GM18502 (cell line): ENCODE measurements at regions not wholly inside any gene's neighbourhood (a gene's known extent, or its start where the extent isn't known, plus 50 kb on each side); places are given as distances from the start of the nearest gene placed in this dataset.
"Not testable (repeated sequence)": the region's sequence is repeated elsewhere in the genome, so short reads cannot be mapped to it uniquely, and the experiment has no call there.

ENCODE experiments used
- ATAC-seq: cut with Tn5 transposase; IDR thresholded peaks from one replicate; pipeline ENCODE4 v1.9.1; 2021; ENCODE audit warnings: mild to moderate bottlenecking; ENCODE audit not compliant: unreplicated experiment, poor library complexity

GRCh38 chr13:72657379-72657778, 70.0 kb downstream of the MZT1 start:
- ATAC-seq, result no peak

DNA sequence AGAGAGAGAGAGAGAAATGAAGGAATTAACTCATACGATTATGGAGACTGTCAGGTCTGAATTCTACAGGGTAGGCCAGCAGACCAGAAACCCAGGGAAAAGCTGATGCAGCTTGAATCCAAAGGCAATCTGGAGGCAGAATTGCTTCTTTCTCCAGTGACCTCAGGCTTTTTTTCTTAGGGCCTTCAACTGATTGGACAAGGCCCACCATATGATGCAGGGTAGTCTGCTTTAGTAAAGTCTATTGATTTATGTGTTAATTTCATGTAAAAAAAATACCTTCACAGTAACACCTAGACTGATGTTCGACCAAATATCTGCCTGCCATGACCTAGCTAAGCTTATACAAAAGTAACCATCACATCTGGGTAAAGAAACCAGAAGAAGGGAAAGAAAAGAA, 71.1 kb downstream of the MZT1 start:
- no peak for ATAC-seq

DNA sequence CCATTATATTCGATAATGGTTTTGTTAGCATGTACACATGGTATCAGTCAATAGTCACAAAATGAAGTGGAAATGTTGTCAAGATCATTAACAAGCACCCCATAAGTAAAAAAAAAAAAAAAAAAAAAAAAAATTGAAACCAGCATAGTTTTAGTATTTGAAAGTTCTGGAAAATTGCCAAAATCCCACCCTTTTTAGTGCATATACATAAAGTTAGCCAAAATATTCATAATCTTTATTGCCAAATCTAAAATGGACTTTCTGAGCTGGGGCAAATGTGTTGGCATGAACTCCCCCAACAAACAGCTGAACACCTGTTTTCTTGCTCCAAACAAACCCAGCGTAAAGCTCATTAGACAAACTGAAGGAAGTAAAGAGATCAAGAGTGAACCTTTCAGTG, 73.9 kb downstream of the MZT1 start:
- no peak for ATAC-seq

GRCh38 chr13:72652681-72653080, 74.7 kb downstream of the MZT1 start:
- ATAC-seq, result no peak

DNA sequence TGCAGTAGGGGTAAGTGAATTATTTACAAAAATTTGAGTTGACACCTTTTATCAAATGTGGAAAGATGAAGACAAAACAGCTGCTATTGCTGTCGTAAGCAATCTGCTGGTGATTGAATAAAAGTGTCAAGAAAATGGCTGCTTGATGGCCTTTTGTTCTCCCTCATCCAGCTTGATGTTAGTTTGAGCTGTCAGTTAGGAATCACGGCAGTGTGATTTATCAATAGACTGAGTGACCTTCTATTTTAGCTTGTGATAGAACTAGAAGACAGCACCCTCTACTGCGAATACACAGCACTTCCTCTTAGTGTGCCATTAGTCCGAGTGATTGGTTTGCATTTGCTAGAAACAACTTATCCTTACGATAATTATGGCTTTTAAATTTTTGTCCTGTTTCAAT, 76.3 kb downstream of the MZT1 start:
- ATAC-seq, result no peak

DNA sequence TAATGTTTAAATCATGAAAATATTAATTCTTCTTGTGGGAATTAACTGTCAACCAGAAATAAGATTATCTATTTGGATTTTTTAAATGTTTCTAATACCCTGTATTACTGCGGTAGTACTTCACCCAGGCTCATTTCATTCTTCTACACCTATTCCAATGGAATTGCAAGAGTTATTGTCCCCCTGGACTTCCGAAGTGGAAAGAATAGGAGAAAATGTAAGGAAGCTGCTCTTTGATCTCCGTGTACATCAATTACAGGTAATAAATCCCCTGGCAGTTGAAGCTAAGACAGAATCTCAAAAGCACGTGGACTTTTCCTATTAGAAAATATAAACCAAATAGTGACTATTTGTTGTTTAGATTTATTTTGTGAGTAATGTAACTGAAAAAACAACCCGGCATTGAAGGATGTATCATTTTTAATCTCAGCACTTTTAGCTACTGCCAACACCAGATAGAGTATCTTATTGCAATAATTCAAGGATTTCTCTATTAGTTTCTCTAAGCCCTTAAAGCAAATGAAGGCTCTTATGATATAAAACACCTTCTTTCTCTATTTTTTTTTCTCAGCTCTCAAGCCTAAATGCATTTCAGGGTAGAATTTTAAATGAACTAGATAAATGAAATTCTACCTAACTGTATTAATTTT, 77.3 kb downstream of the MZT1 start:
- ATAC-seq, result no peak

GRCh38 chr13:72648513-72649065, 78.8 kb downstream of the MZT1 start:
- ATAC-seq, result no peak

GRCh38 chr13:72647422-72647821, 80.0 kb downstream of the MZT1 start:
- no peak for ATAC-seq

- no peak for ATAC-seq
These were observed 81.9 kb downstream of the MZT1 start for GRCh38 chr13:72645521-72645920.

GRCh38 chr13:72643311-72643989, 84.0 kb downstream of the MZT1 start:
- ATAC-seq, result peak; percentile 73

GRCh38 chr13:72639377-72639776, 88.1 kb downstream of the MZT1 start:
- no peak for ATAC-seq

GRCh38 chr13:72638059-72638815, 89.2 kb downstream of the MZT1 start:
- ATAC-seq, result no peak

- no peak for ATAC-seq
These were observed 89.9 kb downstream of the MZT1 start for GRCh38 chr13:72637561-72637960.

DNA sequence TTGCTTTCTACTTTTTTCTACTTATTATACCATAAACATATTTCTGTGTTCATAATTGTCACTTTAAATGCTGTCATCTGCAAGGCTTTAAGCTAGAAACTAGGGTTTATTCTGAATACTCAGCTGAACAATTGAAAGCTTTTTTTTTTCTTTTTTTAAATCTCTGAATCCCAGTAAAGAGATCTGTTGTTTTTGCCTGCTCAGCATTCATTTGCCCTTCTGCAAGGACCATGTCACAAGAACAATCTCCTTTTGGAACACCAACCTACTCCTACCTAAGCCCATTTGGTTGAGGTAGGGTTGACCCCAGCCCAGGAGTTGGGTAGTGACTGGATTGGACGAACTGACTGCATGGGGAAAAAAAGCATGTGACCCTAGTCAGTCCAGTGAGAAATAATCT, 92.6 kb downstream of the MZT1 start:
- no peak for ATAC-seq

DNA sequence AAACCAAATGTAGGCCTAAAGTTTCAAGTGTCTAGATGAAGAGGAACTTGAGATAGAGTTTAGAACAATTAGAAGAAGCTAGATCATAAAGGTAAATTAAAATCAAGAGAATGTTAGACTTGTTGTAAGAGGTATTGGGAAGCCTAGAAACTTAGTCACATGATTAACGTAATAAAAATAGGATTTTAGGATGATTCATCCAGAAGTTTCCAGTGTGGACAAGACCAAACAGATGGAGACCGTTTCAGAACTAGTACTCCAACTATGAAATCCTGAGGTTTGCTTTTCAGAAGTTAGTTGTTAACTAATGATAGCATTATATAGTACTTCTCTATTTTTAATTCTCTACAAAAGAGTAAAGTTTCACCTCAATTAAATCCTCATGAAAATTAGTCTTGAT, 104.9 kb downstream of the MZT1 start:
- ATAC-seq, result no peak

DNA sequence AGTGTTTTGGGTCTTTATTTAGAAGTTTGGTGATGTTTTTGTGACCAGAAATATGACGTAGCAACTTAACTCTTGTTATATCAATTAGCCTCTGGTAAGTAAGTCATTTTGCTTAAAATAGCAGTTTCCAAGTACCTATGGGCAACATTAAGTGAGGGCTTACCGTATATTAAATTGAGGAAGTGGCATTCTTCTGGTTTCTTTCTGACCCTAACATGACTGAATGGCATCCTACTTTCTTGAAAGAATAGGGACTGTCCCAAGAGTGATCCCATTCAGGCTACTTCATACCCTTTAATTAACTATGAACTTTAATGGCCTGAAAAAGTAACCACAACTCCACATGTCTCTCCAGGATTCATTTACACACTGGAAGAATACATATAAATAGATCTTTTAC, 106.6 kb downstream of the MZT1 start:
- ATAC-seq, result peak; percentile 62

DNA sequence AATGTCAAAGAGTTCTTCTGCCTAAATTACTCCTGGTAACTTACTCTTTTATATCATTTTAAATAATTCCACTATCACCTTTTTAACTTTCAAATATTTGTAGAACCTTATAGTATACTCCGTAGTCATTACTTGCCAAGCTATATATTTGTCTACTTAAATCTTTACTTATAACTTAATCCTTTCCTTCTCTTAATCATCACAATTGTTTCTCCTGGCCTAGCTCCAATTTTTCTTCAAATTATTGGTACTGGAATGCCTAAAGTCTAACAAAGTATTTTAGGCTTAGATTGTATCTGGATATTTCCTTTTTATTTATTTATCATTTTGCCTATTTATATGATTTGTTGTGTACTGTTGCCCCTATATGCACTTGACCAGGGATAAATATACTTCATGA, 109.5 kb downstream of the MZT1 start:
- ATAC-seq, result no peak

GRCh38 chr13:72617186-72617585, 110.2 kb downstream of the MZT1 start:
- no peak for ATAC-seq

- not testable (repeated sequence) for ATAC-seq
These were observed 117.1 kb downstream of the MZT1 start for GRCh38 chr13:72610251-72610891.

- ATAC-seq, result no peak
These were observed 128.2 kb downstream of the MZT1 start for GRCh38 chr13:72599178-72599743.
